Thoracic aorta (tissue), 2 donors: ENCODE measurements at regions not wholly inside any gene's neighbourhood (a gene's known extent, or its start where the extent isn't known, plus 50 kb on each side); places are given as distances from the start of the nearest gene placed in this dataset.

Experiments
- ATAC-seq: fragments of 150-250 bp; one replicate; pipeline ENCODE4 v1.8.0; 2017; ENCODE audit warnings: low read depth; ENCODE audit not compliant: insufficient number of reproducible peaks, low FRiP score
- DNase-seq: peaks from one replicate; pipeline ENCODE4 v3.0.0-alpha.2; 2020; ENCODE audit warnings: low spot score
- H3K27ac ChIP-seq, 2 donors: fragments of 200-600 bp; sonication (generic); 1 replicate in 1 of 2; 2 replicates in 1 of 2; pipeline ENCODE4 v1.5.1; 2016; ENCODE audit warnings: mild to moderate bottlenecking in 2 of 2, moderate library complexity in 2 of 2
- H3K27me3 ChIP-seq: fragments of 200-600 bp; sonication (generic); replicated peaks from 2 replicates; pipeline ENCODE4 v1.6.0; 2016; ENCODE audit warnings: mild to moderate bottlenecking; ENCODE audit not compliant: insufficient read depth
- H3K36me3 ChIP-seq: fragments of 200-600 bp; sonication (generic); one replicate; pipeline ENCODE4 v1.5.1; 2016
- H3K4me1 ChIP-seq, 2 donors: fragments of 200-600 bp; sonication (generic); 1 replicate in 1 of 2; 2 replicates in 1 of 2; pipeline versions ENCODE4 v1.5.1 to v1.6.0; 2016; ENCODE audit warnings: low read depth in 2 of 2, mild to moderate bottlenecking in 1 of 2; ENCODE audit not compliant: control insufficient read depth in 1 of 2
- H3K4me3 ChIP-seq: fragments of 200-600 bp; sonication (generic); 2 replicates; pipeline ENCODE4 v1.5.1; 2016; ENCODE audit warnings: mild to moderate bottlenecking
- H3K9me3 ChIP-seq: fragments of 200-600 bp; sonication (generic); 2 replicates; pipeline ENCODE4 v1.5.1; 2016
- CTCF ChIP-seq: fragments of 200-600 bp; sonication (generic); IDR thresholded peaks from one replicate; pipeline ENCODE4 v1.5.1; 2019; ENCODE audit warnings: antibody characterized with exemption

- H3K27me3 ChIP-seq: no peaks in the 10 kb centered on the region
- H3K27ac ChIP-seq: no peak overlapping the region
- TF ChIP-seq CTCF: no peak
- no peak for DNase-seq
- H3K36me3 ChIP-seq: no peaks in the 10 kb centered on the region
- no peak for ATAC-seq
- H3K9me3 ChIP-seq: peaks cover 8% of the 10 kb centered on the region
- H3K4me3 ChIP-seq: no peak overlapping the region
- H3K4me1 ChIP-seq: no peaks in the 10 kb centered on the region
Observed at GRCh38 chr18:34287825-34288224, 63.1 kb upstream of the NOL4 start.

GRCh38 chr18:34292594-34292993 is 67.9 kb upstream of the NOL4 start:
- no peak for ATAC-seq
- no peak overlapping the region for H3K4me3 ChIP-seq
- H3K27ac ChIP-seq: no peak overlapping the region
- TF ChIP-seq CTCF: no peak
- no peaks in the 10 kb centered on the region for H3K36me3 ChIP-seq
- H3K27me3 ChIP-seq: no peaks in the 10 kb centered on the region
- DNase-seq: no peak
- peaks cover 8% of the 10 kb centered on the region for H3K9me3 ChIP-seq
- no peaks in the 10 kb centered on the region for H3K4me1 ChIP-seq

GRCh38 chr18:34297287-34297686 is 72.6 kb upstream of the NOL4 start:
- Histone ChIP-seq H3K4me3 (no peak overlapping the region), H3K36me3 (no peaks in the 10 kb centered on the region), H3K27ac (no peak overlapping the region), H3K4me1 (no peaks in the 10 kb centered on the region), H3K27me3 (no peaks in the 10 kb centered on the region), H3K9me3 (no peaks in the 10 kb centered on the region)
- ATAC-seq (no peak), DNase-seq (no peak)
- no peak for TF ChIP-seq CTCF

GRCh38 chr18:34299828-34300227 is 75.1 kb upstream of the NOL4 start:
- no peak for TF ChIP-seq CTCF
- no peak for ATAC-seq
- no peak for DNase-seq

GRCh38 chr18:34311468-34311867 is 86.8 kb upstream of the NOL4 start:
- no peak for TF ChIP-seq CTCF
- Histone ChIP-seq H3K27ac (no peak overlapping the region), H3K4me1 (no peaks in the 10 kb centered on the region), H3K4me3 (no peak overlapping the region), H3K27me3 (no peaks in the 10 kb centered on the region), H3K9me3 (no peaks in the 10 kb centered on the region), H3K36me3 (no peaks in the 10 kb centered on the region)
- ATAC-seq: no peak
- no peak for DNase-seq

More at GRCh38 chr18:34299828-34300227, 75.1 kb upstream of the NOL4 start:
- no peaks in the 10 kb centered on the region for H3K9me3 ChIP-seq
- no peaks in the 10 kb centered on the region for H3K27me3 ChIP-seq
- H3K4me3 ChIP-seq: no peak overlapping the region
- H3K27ac ChIP-seq: no peak overlapping the region
- no peaks in the 10 kb centered on the region for H3K4me1 ChIP-seq
- H3K36me3 ChIP-seq: no peaks in the 10 kb centered on the region
